Epithelial cell of prostate (primary cell): ENCODE measurements at regions not wholly inside any gene's neighbourhood (a gene's known extent, or its start where the extent isn't known, plus 50 kb on each side); places are given as distances from the start of the nearest gene placed in this dataset.

Experiments used
- DNase-seq: peaks from one replicate; pipeline ENCODE4 v3.0.0-alpha.2; 2011; ENCODE audit warnings: low read depth, low spot score
- H3K27ac ChIP-seq: fragments of 450-650 bp; 2 replicates; pipeline ENCODE4 v1.5.1; 2017; ENCODE audit warnings: mild to moderate bottlenecking

DNA sequence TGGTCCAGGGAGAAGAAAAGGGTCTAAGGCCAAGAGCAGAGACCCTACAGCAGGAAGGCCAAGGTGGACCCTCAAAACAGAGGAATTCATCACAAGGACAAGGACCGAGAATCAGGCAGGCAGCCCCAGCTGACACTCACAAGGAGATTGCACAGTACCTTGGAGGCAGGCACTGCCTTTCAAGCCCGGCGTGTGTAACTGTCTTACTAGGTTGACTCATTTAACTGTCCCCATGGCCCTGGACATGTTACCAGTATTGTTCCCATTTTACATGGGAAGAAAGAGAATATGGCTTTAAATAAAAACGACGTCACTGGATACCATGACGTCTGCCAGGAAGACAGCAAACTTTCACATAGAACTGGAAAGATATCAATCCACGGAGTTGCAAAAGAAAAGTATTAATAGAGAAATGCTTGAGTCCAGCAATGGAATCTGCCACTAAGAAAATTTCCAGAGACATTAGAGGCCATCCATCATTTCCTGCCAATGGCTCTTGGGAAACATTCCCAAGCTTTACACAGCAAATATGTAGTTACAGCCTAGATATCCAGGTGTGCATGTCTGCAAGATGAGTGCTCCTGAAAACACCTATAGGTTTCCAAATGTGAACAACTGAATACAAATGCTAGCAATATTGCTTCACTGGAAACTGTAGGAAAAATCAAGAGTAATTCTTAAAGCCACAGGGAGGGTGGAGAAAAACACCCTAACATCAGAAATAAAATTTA, 111.5 kb upstream of the RPS6KA2 start:
- no peak overlapping the region for H3K27ac ChIP-seq
- no peak for DNase-seq

- H3K27ac ChIP-seq: peak overlapping the region; percentile 51
- no peak for DNase-seq
Observed at GRCh38 chr6:166737261-166737660, 110.2 kb upstream of the RPS6KA2 start.

DNA sequence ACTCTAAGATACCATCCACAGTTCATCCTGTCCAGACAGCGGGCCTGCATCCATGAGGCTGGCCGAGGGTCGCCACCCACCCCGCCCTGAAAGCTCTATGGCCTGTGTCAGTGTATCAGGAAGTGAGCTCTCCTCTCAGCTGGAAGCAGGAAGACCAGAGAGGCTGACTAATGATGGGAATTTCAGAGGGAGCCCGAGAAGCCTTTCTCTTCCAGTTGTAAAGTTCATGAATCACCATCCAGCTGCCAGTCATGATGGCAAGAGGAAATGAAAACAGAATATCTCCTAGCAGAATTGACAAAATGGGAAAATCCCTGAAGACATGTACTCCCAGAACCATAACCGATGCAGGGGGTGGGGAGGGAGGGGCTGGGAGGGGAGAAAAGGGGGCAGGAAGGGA, 109.6 kb upstream of the RPS6KA2 start:
- DNase-seq: peak; percentile 73
- H3K27ac ChIP-seq: peak overlapping the region; percentile 51

DNA sequence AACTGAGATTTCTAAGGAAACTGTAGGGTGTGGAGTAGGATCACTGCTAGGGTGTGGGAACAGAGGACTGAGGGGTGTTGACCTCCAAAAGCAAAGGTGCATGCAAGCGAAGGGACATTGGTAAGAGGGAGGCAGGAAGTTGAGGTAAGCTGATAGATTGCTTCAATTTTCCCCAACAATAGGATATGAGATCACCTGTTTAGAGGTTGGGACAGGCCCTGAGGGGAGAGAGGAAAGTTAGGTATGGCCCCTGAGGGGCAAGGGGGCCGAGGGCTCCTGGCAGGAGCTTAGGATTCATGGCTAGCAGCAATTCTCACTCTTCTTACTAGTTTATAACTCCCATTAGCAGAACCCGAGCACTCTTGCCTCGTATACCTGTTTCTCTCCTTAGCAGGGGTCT, 106.8 kb upstream of the RPS6KA2 start:
- DNase-seq: no peak
- H3K27ac ChIP-seq: no peak overlapping the region

- no peak for DNase-seq
- no peak overlapping the region for H3K27ac ChIP-seq
Observed at GRCh38 chr6:166729658-166730057, 102.6 kb upstream of the RPS6KA2 start.

DNA sequence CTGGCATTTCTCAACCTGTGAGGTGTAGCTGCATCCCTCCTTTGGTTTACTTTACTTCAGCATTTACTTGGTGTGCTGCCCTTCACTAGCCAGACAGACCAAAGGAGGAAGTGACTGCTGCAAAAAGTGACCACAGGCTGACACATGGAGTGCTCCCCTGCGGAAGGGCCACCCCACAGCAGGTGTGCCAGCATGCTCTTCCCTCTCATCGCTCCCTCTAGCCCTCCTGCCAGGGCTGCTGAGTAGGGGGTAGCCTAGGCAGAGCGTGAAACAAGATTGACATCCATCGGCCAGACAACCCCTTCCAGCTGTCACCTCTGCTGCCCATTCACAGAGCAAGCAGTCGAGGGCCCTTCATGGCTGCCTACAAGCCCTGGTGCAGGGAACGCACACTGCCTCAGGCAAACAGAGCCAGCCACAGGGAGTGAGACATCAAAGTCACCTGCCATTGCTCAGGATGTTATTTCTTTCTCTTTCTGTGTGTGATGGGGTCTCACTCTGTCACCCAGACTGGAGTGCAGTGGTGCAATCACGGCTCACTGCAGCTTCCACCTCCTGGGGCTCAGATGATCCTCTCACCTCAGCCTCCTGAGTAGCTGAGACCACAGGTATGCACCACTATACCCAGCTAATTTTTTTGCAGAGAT, 102.0 kb upstream of the RPS6KA2 start:
- DNase-seq: no peak
- no peak overlapping the region for H3K27ac ChIP-seq

DNA sequence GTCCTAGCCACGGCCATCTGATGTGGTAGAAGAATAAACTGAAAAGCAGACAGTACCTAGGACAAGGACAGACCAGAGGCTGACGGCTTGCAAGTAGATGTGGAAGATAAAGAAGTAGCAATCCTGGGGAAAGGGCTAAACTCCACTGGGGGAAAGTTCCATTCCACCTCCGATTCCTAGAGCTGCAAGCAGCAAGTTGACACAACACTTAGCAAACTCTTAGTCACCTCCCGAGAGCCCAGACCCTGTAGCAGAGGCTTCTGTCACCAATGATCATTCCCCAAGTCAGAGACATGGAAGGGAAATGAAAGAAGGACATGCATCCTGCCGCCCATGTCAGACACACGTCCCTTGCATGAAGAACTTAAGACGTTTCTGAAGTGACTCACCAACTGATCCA, 99.2 kb upstream of the RPS6KA2 start:
- no peak overlapping the region for H3K27ac ChIP-seq
- DNase-seq: no peak

DNA sequence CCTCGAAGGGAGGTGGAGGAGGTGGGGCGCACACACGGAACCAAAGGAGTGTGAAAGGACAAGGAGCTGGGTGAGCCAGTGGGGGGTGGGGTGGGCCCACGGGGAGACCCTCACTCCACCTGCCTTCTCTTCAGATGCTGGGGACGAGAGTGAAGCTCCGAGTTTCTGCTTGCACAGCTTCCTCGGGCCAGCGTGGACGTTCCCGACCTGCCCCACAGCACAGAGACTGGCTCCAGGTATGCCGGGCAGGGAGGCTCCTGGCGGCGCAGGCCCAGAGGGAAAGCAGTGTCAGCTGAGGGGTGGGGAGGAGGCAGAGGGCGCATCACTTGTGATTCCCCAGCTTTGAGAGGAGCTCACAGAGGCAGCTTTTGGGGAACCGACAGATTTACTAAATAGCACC, 98.5 kb upstream of the RPS6KA2 start:
- DNase-seq: no peak
- H3K27ac ChIP-seq: no peak overlapping the region

DNA sequence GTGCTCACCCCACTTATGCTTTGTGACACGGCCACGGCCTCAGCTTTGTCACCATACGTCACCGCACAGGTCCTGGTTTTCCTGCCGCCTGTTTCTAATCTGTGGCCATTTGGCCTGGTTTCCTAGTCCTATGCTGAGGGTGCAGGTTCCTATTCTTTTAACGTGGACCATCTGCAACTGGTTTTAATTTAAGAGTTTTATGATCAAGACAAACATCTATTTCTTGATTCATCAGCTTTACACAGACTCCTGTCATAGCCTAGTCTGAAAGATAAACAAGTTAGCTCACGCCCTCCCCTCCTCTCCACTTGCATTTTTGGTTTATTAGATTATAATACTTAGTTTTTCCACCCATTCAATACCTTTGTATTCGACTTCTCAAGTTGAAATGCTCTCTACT, 97.5 kb upstream of the RPS6KA2 start:
- DNase-seq: no peak
- no peak overlapping the region for H3K27ac ChIP-seq

DNA sequence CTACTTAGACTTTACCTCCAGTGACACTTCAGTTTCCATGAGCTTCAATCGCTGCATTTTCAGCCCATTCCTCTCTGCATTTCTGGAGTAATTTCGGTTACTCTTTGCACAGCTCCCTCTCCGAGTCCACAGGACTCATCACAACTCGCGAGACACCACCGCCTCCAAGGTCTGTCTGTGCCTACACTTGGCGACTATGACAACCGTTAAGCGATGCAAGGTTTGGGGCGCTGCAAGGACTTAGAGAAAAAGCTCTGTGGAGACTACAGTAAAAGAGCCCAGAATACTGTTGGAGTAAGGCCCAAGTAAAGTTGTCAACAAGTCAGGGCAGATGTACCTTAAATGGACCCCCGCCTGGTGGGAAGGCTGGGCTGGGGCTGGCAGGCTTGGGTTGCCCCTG, 95.7 kb upstream of the RPS6KA2 start:
- DNase-seq: no peak
- H3K27ac ChIP-seq: no peak overlapping the region

GRCh38 chr6:166721576-166721975, 94.5 kb upstream of the RPS6KA2 start:
- DNase-seq: no peak
- H3K27ac ChIP-seq: no peak overlapping the region

DNA sequence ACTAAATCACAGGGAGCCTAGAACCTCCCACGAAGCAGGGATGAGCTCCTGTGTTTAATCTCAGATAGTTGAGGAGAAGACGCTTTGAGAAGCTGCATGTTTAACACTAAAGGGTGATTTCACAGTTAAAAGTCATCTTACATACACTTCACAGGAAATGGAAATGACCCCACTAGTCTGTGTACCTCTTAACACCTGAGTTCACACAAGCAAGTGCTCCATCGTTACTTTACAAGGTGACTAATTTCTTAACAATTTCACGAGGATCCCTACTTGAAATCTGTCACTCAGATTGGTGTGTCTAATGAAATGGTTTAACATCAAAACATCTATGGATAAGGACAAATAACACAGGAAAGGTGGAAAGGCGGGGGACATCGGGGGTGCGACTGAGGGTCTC, 93.8 kb upstream of the RPS6KA2 start:
- H3K27ac ChIP-seq: no peak overlapping the region
- DNase-seq: no peak

- H3K27ac ChIP-seq: no peak overlapping the region
- DNase-seq: no peak
Observed at GRCh38 chr6:166719019-166719418, 92.0 kb upstream of the RPS6KA2 start.

GRCh38 chr6:166718516-166718915, 91.5 kb upstream of the RPS6KA2 start:
- no peak overlapping the region for H3K27ac ChIP-seq

GRCh38 chr6:166716910-166717617, 90.0 kb upstream of the RPS6KA2 start:
- DNase-seq: no peak
- H3K27ac ChIP-seq: no peak overlapping the region

More at GRCh38 chr6:166718516-166718915, 91.5 kb upstream of the RPS6KA2 start:
- no peak for DNase-seq

- no peak for DNase-seq
Observed at GRCh38 chr6:166715992-166716391, 88.9 kb upstream of the RPS6KA2 start.

GRCh38 chr6:166715065-166715464, 88.0 kb upstream of the RPS6KA2 start:
- no peak for DNase-seq
- no peak overlapping the region for H3K27ac ChIP-seq

More at GRCh38 chr6:166715992-166716391, 88.9 kb upstream of the RPS6KA2 start:
- H3K27ac ChIP-seq: no peak overlapping the region

DNA sequence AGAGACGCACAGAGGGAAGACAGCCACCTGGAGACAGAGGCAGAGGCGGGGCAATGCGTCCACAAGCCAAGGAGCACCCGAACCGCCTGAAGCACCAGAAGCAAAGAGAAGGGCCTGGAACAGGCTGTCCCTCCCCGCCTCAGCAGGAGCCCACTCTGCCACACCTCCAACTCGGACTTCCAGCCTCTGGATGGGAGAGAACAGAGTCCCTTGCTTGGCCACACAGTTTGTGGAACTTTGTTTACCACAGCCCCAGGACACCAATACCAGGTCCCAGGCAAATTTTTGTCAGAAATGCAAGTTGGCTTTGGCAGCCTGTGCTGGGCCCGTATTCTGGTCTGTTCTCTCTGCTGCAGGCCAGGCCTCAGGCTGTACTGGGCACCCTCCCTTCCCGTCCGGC, 87.5 kb upstream of the RPS6KA2 start:
- no peak for DNase-seq
- H3K27ac ChIP-seq: no peak overlapping the region

GRCh38 chr6:166714187-166714510, 87.1 kb upstream of the RPS6KA2 start:
- no peak for DNase-seq
- H3K27ac ChIP-seq: no peak overlapping the region

- H3K27ac ChIP-seq: no peak overlapping the region
- DNase-seq: no peak
Observed at GRCh38 chr6:166713434-166714186, 86.6 kb upstream of the RPS6KA2 start.
